ENCODE measurements at regions not wholly inside any gene's neighbourhood (a gene's known extent, or its start where the extent isn't known, plus 50 kb on each side); places are given as distances from the start of the nearest gene placed in this dataset.
"Not testable (repeated sequence)": the region's sequence is repeated elsewhere in the genome, so short reads cannot be mapped to it uniquely, and the experiment has no call there.

GRCh38 chr2:66242888-66243287 is 192.0 kb upstream of the MEIS1 start:
- DNase-seq (ENCODE audit: low spot score), result not testable (repeated sequence)

- DNase-seq (ENCODE audit: low spot score), result no peak
Observed at GRCh38 chr2:66242099-66242789, 192.7 kb upstream of the MEIS1 start.

- no peak for DNase-seq (ENCODE audit: low spot score)
Observed at GRCh38 chr2:66240286-66240685, 194.6 kb upstream of the MEIS1 start.

- DNase-seq (ENCODE audit: low spot score), result no peak
Observed at GRCh38 chr2:66239655-66240054, 195.3 kb upstream of the MEIS1 start.

GRCh38 chr2:66237803-66238379 is 197.0 kb upstream of the MEIS1 start:
- DNase-seq (ENCODE audit: low spot score), result no peak

- no peak for DNase-seq (ENCODE audit: low spot score)
Observed at GRCh38 chr2:66236816-66237802, 197.8 kb upstream of the MEIS1 start.

- DNase-seq (ENCODE audit: low spot score), result no peak
Observed at GRCh38 chr2:66236067-66236685, 198.7 kb upstream of the MEIS1 start.

GRCh38 chr2:66235428-66235827 is 199.5 kb upstream of the MEIS1 start:
- no peak for DNase-seq (ENCODE audit: low spot score)

GRCh38 chr2:66233981-66234380 is 200.9 kb upstream of the MEIS1 start:
- no peak for DNase-seq (ENCODE audit: low spot score)

GRCh38 chr2:66228128-66228547 is 206.8 kb upstream of the MEIS1 start:
- DNase-seq (ENCODE audit: low spot score), result no peak

- DNase-seq (ENCODE audit: low spot score), result no peak
Observed at GRCh38 chr2:66217039-66217585, 217.8 kb upstream of the MEIS1 start.

GRCh38 chr2:66212749-66213148 is 222.2 kb upstream of the MEIS1 start:
- DNase-seq (ENCODE audit: low spot score), result no peak

- DNase-seq (ENCODE audit: low spot score), result no peak
Observed at GRCh38 chr2:66202586-66202985, 232.3 kb upstream of the MEIS1 start.

- DNase-seq (ENCODE audit: low spot score), result no peak
Observed at GRCh38 chr2:66201242-66201641, 233.7 kb upstream of the MEIS1 start.

GRCh38 chr2:66198873-66199272 is 236.1 kb upstream of the MEIS1 start:
- no peak for DNase-seq (ENCODE audit: low spot score)

- DNase-seq (ENCODE audit: low spot score), result no peak
Observed at GRCh38 chr2:66192888-66193287, 242.0 kb upstream of the MEIS1 start.

- DNase-seq (ENCODE audit: low spot score), result no peak
Observed at GRCh38 chr2:66191311-66191710, 243.6 kb upstream of the MEIS1 start.

GRCh38 chr2:66189553-66189952 is 245.4 kb upstream of the MEIS1 start:
- DNase-seq (ENCODE audit: low spot score), result no peak

- DNase-seq (ENCODE audit: low spot score), result no peak
Observed at GRCh38 chr2:66186537-66186936, 248.4 kb upstream of the MEIS1 start.

- DNase-seq (ENCODE audit: low spot score), result no peak
Observed at GRCh38 chr2:66185497-66186054, 249.3 kb upstream of the MEIS1 start.

- DNase-seq (ENCODE audit: low spot score), result not testable (repeated sequence)
Observed at GRCh38 chr2:66177128-66177796, 257.7 kb upstream of the MEIS1 start.
